Liver (tissue), 8 donors: ENCODE measurements at regions not wholly inside any gene's neighbourhood (a gene's known extent, or its start where the extent isn't known, plus 50 kb on each side); places are given as distances from the start of the nearest gene placed in this dataset.

Experiments used
- DNase-seq: peaks from one replicate; pipeline ENCODE4 v3.0.0-alpha.2; 2017; ENCODE audit warnings: low spot score
- H3K27ac ChIP-seq, 2 donors: one replicate each; pipeline ENCODE4 v1.7.0; 2013; ENCODE audit warnings: inconsistent platforms in 2 of 2, low read length in 2 of 2, control low read depth in 1 of 2, low read depth in 1 of 2, mild to moderate bottlenecking in 1 of 2
- H3K27me3 ChIP-seq, 4 donors: one replicate each; pipeline versions ENCODE4 v1.6.1 to v1.7.0; 2013; ENCODE audit warnings: low read length in 3 of 4, inconsistent platforms in 1 of 4, mild to moderate bottlenecking in 1 of 4, moderate library complexity in 1 of 4; ENCODE audit not compliant: control insufficient read depth in 4 of 4, insufficient read depth in 4 of 4
- H3K36me3 ChIP-seq, 4 donors: one replicate each; pipeline versions ENCODE4 v1.6.1 to v1.7.0; 2013; ENCODE audit warnings: low read length in 3 of 4, mild to moderate bottlenecking in 3 of 4, low read depth in 1 of 4, moderate library complexity in 1 of 4; ENCODE audit not compliant: control insufficient read depth in 4 of 4, insufficient read depth in 3 of 4
- H3K4me1 ChIP-seq, 4 donors: one replicate each; pipeline versions ENCODE4 v1.6.1 to v1.7.0; 2013; ENCODE audit warnings: low read length in 3 of 4, mild to moderate bottlenecking in 3 of 4, moderate library complexity in 1 of 4; ENCODE audit not compliant: control insufficient read depth in 4 of 4, insufficient read depth in 4 of 4
- H3K4me3 ChIP-seq, 3 donors: one replicate each; pipeline versions ENCODE4 v1.6.1 to v1.7.0; 2013; ENCODE audit warnings: low read length in 3 of 3, control low read depth in 1 of 3, low read depth in 1 of 3, mild to moderate bottlenecking in 1 of 3
- H3K9ac ChIP-seq, 2 donors: one replicate each; pipeline ENCODE4 v1.7.0; 2013; ENCODE audit warnings: low read length in 2 of 2, mild to moderate bottlenecking in 2 of 2, moderate library complexity in 2 of 2, control low read depth in 1 of 2, low read depth in 1 of 2
- H3K9me3 ChIP-seq, 4 donors: one replicate each; pipeline versions ENCODE4 v1.6.1 to v1.7.0; 2013; ENCODE audit warnings: low read length in 3 of 4; ENCODE audit not compliant: control insufficient read depth in 4 of 4
- ATF3 ChIP-seq: IDR thresholded peaks from 2 replicates; pipeline ENCODE4 v1.6.1; 2016; ENCODE audit warnings: antibody characterized with exemption
- CTCF ChIP-seq: fragments of 150-350 bp; IDR thresholded peaks from 2 replicates; pipeline ENCODE4 v1.5.1; 2017; ENCODE audit warnings: improper control_type of control experiment, low read depth, low read length; ENCODE audit not compliant: missing input control
- EGR1 ChIP-seq, 2 donors: IDR thresholded peaks; 2 replicates each; pipeline ENCODE4 v1.6.1; 2016 to 2018; ENCODE audit warnings: antibody characterized with exemption in 2 of 2, low read depth in 2 of 2
- FOXA1 ChIP-seq: IDR thresholded peaks from 2 replicates; pipeline ENCODE4 v1.6.1; 2016; ENCODE audit warnings: antibody characterized with exemption
- FOXA2 ChIP-seq: IDR thresholded peaks from 2 replicates; pipeline ENCODE4 v1.6.1; 2016; ENCODE audit warnings: antibody characterized with exemption
- GABPA ChIP-seq, 2 donors: IDR thresholded peaks in 1 of 2; conservative IDR thresholded peaks in 1 of 2; 2 replicates each; pipeline ENCODE4 v1.6.1; 2016; ENCODE audit warnings: antibody characterized with exemption in 2 of 2, mild to moderate bottlenecking in 1 of 2, moderate library complexity in 1 of 2
- HNF4A ChIP-seq, 2 donors: conservative IDR thresholded peaks; 2 replicates each; pipeline ENCODE4 v1.6.1; 2016; ENCODE audit warnings: antibody characterized with exemption in 2 of 2, mild to moderate bottlenecking in 2 of 2
- HNF4G ChIP-seq: IDR thresholded peaks from 2 replicates; pipeline ENCODE4 v1.6.1; 2016; ENCODE audit warnings: antibody characterized with exemption
- JUND ChIP-seq, 2 donors: IDR thresholded peaks; 2 replicates each; pipeline ENCODE4 v1.6.1; 2016; ENCODE audit warnings: antibody characterized with exemption in 2 of 2
- MAX ChIP-seq: IDR thresholded peaks from 2 replicates; pipeline ENCODE4 v1.6.1; 2016; ENCODE audit warnings: antibody characterized with exemption
- NR2F2 ChIP-seq: IDR thresholded peaks from 2 replicates; pipeline ENCODE4 v1.6.1; 2016; ENCODE audit warnings: antibody characterized with exemption
- RAD21 ChIP-seq, 2 donors: IDR thresholded peaks; 2 replicates each; pipeline ENCODE4 v1.6.1; 2016; ENCODE audit warnings: antibody characterized with exemption in 2 of 2, mild to moderate bottlenecking in 2 of 2
- REST ChIP-seq: IDR thresholded peaks from 2 replicates; pipeline ENCODE4 v1.6.1; 2016; ENCODE audit warnings: antibody characterized with exemption, mild to moderate bottlenecking
- RXRA ChIP-seq, 2 donors: IDR thresholded peaks; 2 replicates each; pipeline ENCODE4 v1.6.1; 2017 to 2018; ENCODE audit warnings: antibody characterized with exemption in 2 of 2, mild to moderate bottlenecking in 1 of 2
- SP1 ChIP-seq: IDR thresholded peaks from 2 replicates; pipeline ENCODE4 v1.6.1; 2018; ENCODE audit warnings: antibody characterized with exemption, mild to moderate bottlenecking
- TAF1 ChIP-seq: conservative IDR thresholded peaks from 2 replicates; pipeline ENCODE4 v1.6.1; 2016; ENCODE audit warnings: antibody characterized with exemption, mild to moderate bottlenecking
- YY1 ChIP-seq: IDR thresholded peaks from 2 replicates; pipeline ENCODE4 v1.6.1; 2016; ENCODE audit warnings: antibody characterized with exemption, mild to moderate bottlenecking
- ZBTB33 ChIP-seq: IDR thresholded peaks from 2 replicates; pipeline ENCODE4 v1.6.1; 2016; ENCODE audit warnings: antibody characterized with exemption
- WGBS: extraction: QIAGEN DNeasy Blood & Tissue Kit; methylation state at CpG from one replicate; pipeline ENCODE4 v1.1.7; 2013; 5-methylcytosine and 5-hydroxymethylcytosine counted together
- donor health status: healthy.
- donor health status: healthy.
- donor health status: healthy.
- donor health status: healthy.
- donor health status: healthy.

GRCh38 chr3:103950676-103951075 lies 1416.0 kb upstream of the ALCAM start:
- 92% methylated on average over 3 of the region's 3 CpGs for whole genome bisulfite sequencing
- Histone ChIP-seq H3K9ac (no peak overlapping the region), H3K36me3 (no peaks in the 10 kb centered on the region), H3K27ac (no peak overlapping the region), H3K27me3 (no peaks in the 10 kb centered on the region), H3K4me3 (no peak overlapping the region), H3K9me3 (no peaks in the 10 kb centered on the region), H3K4me1 (no peaks in the 10 kb centered on the region)
- no peak for TF ChIP-seq MAX
- no peak for TF ChIP-seq FOXA1
- no peak for TF ChIP-seq RAD21 (IDR thresholded peaks at IDR 0.05)
- TF ChIP-seq NR2F2, result no peak
- TF ChIP-seq HNF4A (conservative IDR thresholded peaks at IDR 0.05), result no peak
- TF ChIP-seq CTCF, result no peak
- TF ChIP-seq JUND (IDR thresholded peaks at IDR 0.05), result no peak
- TF ChIP-seq YY1, result no peak
- no peak for TF ChIP-seq HNF4G
- TF ChIP-seq ATF3, result no peak
- TF ChIP-seq RXRA (IDR thresholded peaks at IDR 0.05), result no peak
- TF ChIP-seq EGR1 (IDR thresholded peaks at IDR 0.05; ENCODE audit: low read depth in 2 of 2), result no peak
- TF ChIP-seq SP1, result no peak
- no peak for TF ChIP-seq FOXA2
- no peak for TF ChIP-seq ZBTB33
- TF ChIP-seq GABPA (IDR thresholded peaks at IDR 0.05 in 1 of 2, conservative IDR thresholded peaks at IDR 0.05 in 1 of 2), result no peak
- no peak for TF ChIP-seq REST
- no peak for TF ChIP-seq TAF1
- no peak for DNase-seq

GRCh38 chr3:103953796-103954195 lies 1412.9 kb upstream of the ALCAM start:
- 92% methylated on average over 2 of the region's 2 CpGs for WGBS
- TF ChIP-seq FOXA2 (no peak), FOXA1 (no peak), MAX (no peak), YY1 (no peak), JUND (IDR thresholded peaks at IDR 0.05) (no peak), NR2F2 (no peak)
- H3K27me3 ChIP-seq, result no peaks in the 10 kb centered on the region

More at GRCh38 chr3:103953796-103954195, 1412.9 kb upstream of the ALCAM start:
- Histone ChIP-seq H3K4me1 (no peaks in the 10 kb centered on the region), H3K36me3 (no peaks in the 10 kb centered on the region), H3K27ac (no peak overlapping the region), H3K4me3 (no peak overlapping the region), H3K9ac (no peak overlapping the region), H3K9me3 (no peaks in the 10 kb centered on the region)
- DNase-seq, result no peak
